ENCODE measurements at regions not wholly inside any gene's neighbourhood (a gene's known extent, or its start where the extent isn't known, plus 50 kb on each side); places are given as distances from the start of the nearest gene placed in this dataset.
"Not testable (repeated sequence)": the region's sequence is repeated elsewhere in the genome, so short reads cannot be mapped to it uniquely, and the experiment has no call there.

DNA sequence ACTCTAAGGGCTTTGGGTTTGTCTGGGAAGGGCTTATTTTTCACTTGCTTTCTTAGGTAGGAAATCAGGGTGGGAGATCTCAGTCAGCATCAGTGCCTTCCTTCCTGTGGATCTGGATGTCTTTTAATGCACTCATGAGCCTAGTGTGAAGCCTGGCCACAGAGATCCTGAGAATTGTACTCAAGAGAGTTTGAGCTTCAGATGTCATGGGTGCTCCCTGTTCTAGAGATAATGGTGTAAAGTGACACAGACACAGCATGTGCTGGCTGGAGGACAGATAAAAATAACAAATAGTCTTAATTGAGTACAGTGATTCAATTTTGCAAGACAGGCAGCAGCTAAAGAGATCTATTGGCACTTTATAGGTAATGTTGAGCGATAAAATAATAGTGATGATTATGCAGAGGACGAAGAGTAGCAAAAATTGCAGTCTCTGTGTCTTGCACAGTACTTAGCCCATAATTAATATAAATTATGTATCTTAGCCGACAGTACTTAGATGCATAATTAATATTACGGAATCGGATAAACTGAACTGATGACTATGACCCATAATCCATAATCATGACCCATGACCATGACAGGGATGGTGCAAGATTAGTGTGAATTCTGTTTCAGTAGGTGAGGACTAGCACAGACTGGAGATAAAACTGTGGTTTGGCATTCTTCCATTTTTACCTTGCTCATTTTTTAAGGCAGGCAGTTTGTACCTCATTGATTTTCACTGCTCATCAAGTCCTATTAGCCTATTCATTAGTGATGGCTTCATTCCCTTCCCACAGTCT is 408.7 kb upstream of the PIK3R1 start:
- peaks cover 0 to 20% (median 0%) of the 10 kb centered on the region in 4 donors for H3K4me1 ChIP-seq
- no peaks in the 10 kb centered on the region for H3K36me3 ChIP-seq
- TF ChIP-seq EP300 (IDR thresholded peaks at IDR 0.05) = no peak
- TF ChIP-seq, protein P1, sequence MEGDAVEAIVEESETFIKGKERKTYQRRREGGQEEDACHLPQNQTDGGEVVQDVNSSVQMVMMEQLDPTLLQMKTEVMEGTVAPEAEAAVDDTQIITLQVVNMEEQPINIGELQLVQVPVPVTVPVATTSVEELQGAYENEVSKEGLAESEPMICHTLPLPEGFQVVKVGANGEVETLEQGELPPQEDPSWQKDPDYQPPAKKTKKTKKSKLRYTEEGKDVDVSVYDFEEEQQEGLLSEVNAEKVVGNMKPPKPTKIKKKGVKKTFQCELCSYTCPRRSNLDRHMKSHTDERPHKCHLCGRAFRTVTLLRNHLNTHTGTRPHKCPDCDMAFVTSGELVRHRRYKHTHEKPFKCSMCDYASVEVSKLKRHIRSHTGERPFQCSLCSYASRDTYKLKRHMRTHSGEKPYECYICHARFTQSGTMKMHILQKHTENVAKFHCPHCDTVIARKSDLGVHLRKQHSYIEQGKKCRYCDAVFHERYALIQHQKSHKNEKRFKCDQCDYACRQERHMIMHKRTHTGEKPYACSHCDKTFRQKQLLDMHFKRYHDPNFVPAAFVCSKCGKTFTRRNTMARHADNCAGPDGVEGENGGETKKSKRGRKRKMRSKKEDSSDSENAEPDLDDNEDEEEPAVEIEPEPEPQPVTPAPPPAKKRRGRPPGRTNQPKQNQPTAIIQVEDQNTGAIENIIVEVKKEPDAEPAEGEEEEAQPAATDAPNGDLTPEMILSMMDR (IDR thresholded peaks at IDR 0.05) = no peak
- no peak for TF ChIP-seq POLR2A (IDR thresholded peaks at IDR 0.05)
- no peak overlapping the region for H3K4me3 ChIP-seq
- 95% methylated on average over 5 of the region's 5 CpGs for WGBS, 2 donors
- no peaks in the 10 kb centered on the region for H3K9me3 ChIP-seq
- DNase-seq (ENCODE audit: low spot score in 2 of 2) = no peak
- H3K27ac ChIP-seq = peak overlapping the region in 1 of 4 donors; percentile 61
- no peaks in the 10 kb centered on the region for H3K27me3 ChIP-seq

DNA sequence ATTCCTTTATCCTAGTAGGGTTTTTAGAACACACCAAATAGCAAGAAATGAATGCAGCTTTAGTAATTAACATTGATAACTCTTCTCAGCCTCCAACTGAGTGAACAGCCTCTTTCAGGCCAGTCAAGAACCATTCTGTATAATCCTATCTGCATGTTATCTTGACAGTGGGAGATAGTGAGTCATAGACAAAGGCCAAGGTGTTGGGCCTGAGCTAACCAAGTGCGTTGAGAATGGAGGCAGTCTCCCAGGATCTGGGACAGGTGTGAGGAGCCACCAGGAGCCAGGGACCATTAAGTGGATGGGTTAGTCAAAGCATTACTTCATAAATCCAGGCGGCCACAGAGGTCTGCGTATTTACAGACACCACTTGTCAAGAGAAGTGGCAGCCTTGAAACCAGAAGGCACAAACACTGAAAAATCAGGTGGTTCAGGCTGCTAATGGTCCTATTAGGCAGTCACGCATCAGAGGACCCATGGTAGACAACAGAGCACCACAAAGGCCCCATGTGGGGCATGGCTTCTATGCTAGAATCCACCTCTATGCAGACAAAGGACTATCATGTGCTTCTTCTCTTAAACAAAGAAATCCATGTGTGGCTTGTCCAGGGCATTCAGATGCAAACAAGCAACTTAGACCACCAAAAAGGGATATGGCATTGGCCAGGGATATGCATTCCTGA is 409.7 kb upstream of the PIK3R1 start:
- no peak overlapping the region for H3K4me3 ChIP-seq
- TF ChIP-seq POLR2A (IDR thresholded peaks at IDR 0.05) = no peak
- TF ChIP-seq, protein P1 (IDR thresholded peaks at IDR 0.05) = no peak
- TF ChIP-seq EP300 (IDR thresholded peaks at IDR 0.05) = no peak
- H3K9me3 ChIP-seq = no peaks in the 10 kb centered on the region
- H3K27me3 ChIP-seq = no peaks in the 10 kb centered on the region
- WGBS, 2 donors = 90 to 96% methylated on average over 4 of the region's 4 CpGs
- peak overlapping the region in 2 of 4 donors; percentile 50 to 61 for H3K27ac ChIP-seq
- H3K4me1 ChIP-seq = peaks cover 0 to 28% (median 2%) of the 10 kb centered on the region in 4 donors
- DNase-seq (ENCODE audit: low spot score in 2 of 2) = no peak
- H3K36me3 ChIP-seq = no peaks in the 10 kb centered on the region

DNA sequence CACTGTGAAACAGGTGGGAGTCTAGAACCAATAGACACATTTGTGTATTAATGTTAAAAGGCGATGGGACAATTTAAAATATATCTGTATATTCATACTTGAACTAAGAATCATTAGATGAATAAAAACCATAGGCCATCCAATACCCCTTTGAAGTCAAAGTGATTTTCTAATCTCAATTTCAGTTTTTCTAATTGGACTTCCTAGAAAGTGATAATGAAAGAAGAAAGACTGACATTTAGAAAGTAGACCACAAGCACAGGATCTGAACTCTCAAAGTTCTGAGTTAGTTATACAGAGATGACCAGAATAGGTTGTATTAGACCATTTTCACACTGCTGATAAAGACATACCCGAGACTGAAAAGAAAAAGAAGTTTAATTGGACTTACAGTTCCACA is 412.8 kb upstream of the PIK3R1 start:
- Histone ChIP-seq H3K4me1 (peaks cover 0 to 37% (median 9%) of the 10 kb centered on the region in 4 donors), H3K36me3 (no peaks in the 10 kb centered on the region), H3K27ac (no peak overlapping the region), H3K27me3 (no peaks in the 10 kb centered on the region), H3K4me3 (no peak overlapping the region), H3K9me3 (no peaks in the 10 kb centered on the region)
- WGBS, 2 donors = 89 to 94% methylated on average over 2 of the region's 2 CpGs
- DNase-seq (ENCODE audit: low spot score in 2 of 2) = no peak
- TF ChIP-seq EP300 (IDR thresholded peaks at IDR 0.05) = no peak
- no peak for TF ChIP-seq POLR2A (IDR thresholded peaks at IDR 0.05)
- TF ChIP-seq, protein P1 (IDR thresholded peaks at IDR 0.05) = no peak

DNA sequence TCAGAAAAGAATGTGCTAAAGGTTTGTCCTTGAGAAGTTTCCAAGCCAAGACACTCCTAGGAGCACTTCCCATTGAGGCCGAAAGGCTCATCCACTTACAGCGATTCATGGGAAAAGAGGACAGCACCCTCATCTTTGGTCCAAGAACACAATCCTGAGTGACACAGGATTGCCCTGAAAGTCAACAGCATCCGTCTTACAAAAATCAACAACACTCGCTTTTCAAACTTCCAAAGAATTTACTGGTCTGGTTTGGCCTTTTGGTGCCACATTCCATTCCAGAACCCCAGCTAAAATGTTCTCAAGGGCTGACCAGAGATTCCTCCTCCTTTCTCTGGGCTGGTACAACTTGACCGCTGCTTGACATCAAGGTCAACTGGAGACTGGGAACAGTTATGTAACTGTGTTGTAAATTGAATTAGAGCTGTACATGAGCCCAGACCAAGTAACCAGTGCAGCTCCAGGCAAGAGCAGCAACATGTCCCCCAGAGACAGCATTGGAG is 415.8 kb upstream of the PIK3R1 start:
- WGBS, 2 donors = 22 to 27% methylated on average over 5 of the region's 5 CpGs
- H3K36me3 ChIP-seq = no peaks in the 10 kb centered on the region
- TF ChIP-seq EP300 (IDR thresholded peaks at IDR 0.05) = peak; percentile 85 to 98
- TF ChIP-seq, protein P1 (IDR thresholded peaks at IDR 0.05) = peak in 2 of 5 experiments; percentile 20 to 36
- peak in 1 of 2 donors; percentile 15 for TF ChIP-seq POLR2A (IDR thresholded peaks at IDR 0.05)
- H3K4me1 ChIP-seq = peaks cover 0 to 61% (median 22%) of the 10 kb centered on the region in 4 donors
- no peaks in the 10 kb centered on the region for H3K27me3 ChIP-seq
- peak overlapping the region; percentile 52 to 79 (median 68) for H3K27ac ChIP-seq
- H3K9me3 ChIP-seq = no peaks in the 10 kb centered on the region
- H3K4me3 ChIP-seq = no peak overlapping the region
- peak; percentile 39 to 83 for DNase-seq (ENCODE audit: low spot score in 2 of 2)

DNA sequence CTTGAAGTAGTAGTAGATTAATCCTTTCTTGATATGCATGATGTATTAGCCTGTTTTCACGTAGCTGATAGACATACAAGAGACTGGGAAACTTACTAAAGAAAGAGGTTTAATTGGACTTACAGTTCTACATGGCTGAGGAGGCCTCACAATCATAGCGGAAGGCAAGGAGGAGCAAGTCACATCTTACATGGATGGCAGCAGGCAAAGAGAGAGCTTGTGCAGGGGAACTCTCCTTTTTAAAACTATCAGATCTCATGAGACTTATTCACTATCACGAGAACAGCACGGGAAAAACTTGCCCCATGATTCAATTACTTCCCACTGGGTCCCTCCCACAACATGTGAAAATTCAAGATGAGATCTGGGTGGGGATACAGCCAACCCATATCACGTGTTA is 417.1 kb upstream of the PIK3R1 start:
- WGBS, 2 donors = 90 to 92% methylated on average over 5 of the region's 5 CpGs
- H3K36me3 ChIP-seq; H3K9me3 ChIP-seq; H3K4me3 ChIP-seq; H3K27me3 ChIP-seq; DNase-seq (ENCODE audit: low spot score in 2 of 2): not testable (repeated sequence)
- peak overlapping the region; percentile 52 to 79 (median 68) for H3K27ac ChIP-seq
- H3K4me1 ChIP-seq = peaks cover 0 to 74% (median 25%) of the 10 kb centered on the region in 4 donors

All from tibial nerve (tissue), 4 donors.